Endodermal cell (in vitro differentiated cells): ENCODE measurements at regions not wholly inside any gene's neighbourhood (a gene's known extent, or its start where the extent isn't known, plus 50 kb on each side); places are given as distances from the start of the nearest gene placed in this dataset.

Experiments used
- DNase-seq: peaks from one replicate; pipeline ENCODE4 v3.0.0-alpha.2; 2017
- H3K27ac ChIP-seq: 2 replicates; pipeline ENCODE4 v1.5.1; 2013; ENCODE audit warnings: mild to moderate bottlenecking, low read depth, low read length, moderate library complexity
- H3K27me3 ChIP-seq: 2 replicates; pipeline ENCODE4 v1.6.1; 2013; ENCODE audit warnings: mild to moderate bottlenecking, low read length, moderate library complexity; ENCODE audit not compliant: insufficient read depth, control insufficient read depth, poor library complexity, severe bottlenecking
- H3K36me3 ChIP-seq: 2 replicates; pipeline ENCODE4 v1.7.0; 2013; ENCODE audit warnings: mild to moderate bottlenecking, low read length, moderate library complexity; ENCODE audit not compliant: control insufficient read depth, insufficient read depth
- H3K4me1 ChIP-seq: one replicate; pipeline ENCODE4 v1.7.0; 2013; ENCODE audit warnings: low read length; ENCODE audit not compliant: control insufficient read depth, insufficient read depth
- H3K4me3 ChIP-seq: 2 replicates; pipeline ENCODE4 v1.5.1; 2013; ENCODE audit warnings: mild to moderate bottlenecking, low read length, moderate library complexity
- H3K9ac ChIP-seq: 2 replicates; pipeline ENCODE4 v1.6.1; 2013; ENCODE audit warnings: mild to moderate bottlenecking, low read length, moderate library complexity; ENCODE audit not compliant: poor library complexity, severe bottlenecking; ENCODE audit errors: extremely low read depth
- H3K9me3 ChIP-seq: 2 replicates; pipeline ENCODE4 v1.6.1; 2013; ENCODE audit warnings: mild to moderate bottlenecking, low read length, moderate library complexity; ENCODE audit not compliant: control insufficient read depth
- H3K27ac Mint-ChIP-seq: 2 replicates; pipeline ENCODE4 v1.8.0; 2020; ENCODE audit warnings: mixed read lengths
- H3K27me3 Mint-ChIP-seq: 2 replicates; pipeline ENCODE4 v1.8.0; 2021; ENCODE audit warnings: mild to moderate bottlenecking, mixed read lengths; ENCODE audit not compliant: insufficient read depth
- H3K36me3 Mint-ChIP-seq: 2 replicates; pipeline ENCODE4 v1.8.0; 2020; ENCODE audit warnings: low read depth, mixed read lengths
- H3K4me1 Mint-ChIP-seq: 2 replicates; pipeline ENCODE4 v1.8.0; 2020; ENCODE audit warnings: mixed read lengths
- H3K4me3 Mint-ChIP-seq: 2 replicates; pipeline ENCODE4 v1.8.0; 2020; ENCODE audit warnings: mild to moderate bottlenecking, moderate library complexity, mixed read lengths
- H3K9me3 Mint-ChIP-seq: 2 replicates; pipeline ENCODE4 v1.8.0; 2020; ENCODE audit warnings: mild to moderate bottlenecking, mixed read lengths
- WGBS, 2 experiments: methylation state at CpG; one replicate each; pipeline versions ENCODE4 v1.1.5 to v1.1.7; 2013; ENCODE audit warnings: missing lambda C conversion rate in 2 of 2, mixed read lengths in 1 of 2; ENCODE audit not compliant: insufficient coverage in 1 of 2, insufficient read length in 1 of 2; 5-methylcytosine and 5-hydroxymethylcytosine counted together
- TF ChIP-seq, protein P1 (sequence below): fragments of 200-600 bp; sonication (generic); conservative IDR thresholded peaks from 2 replicates; pipeline ENCODE4 v1.5.0; 2021; ENCODE audit warnings: antibody characterized with exemption, mild to moderate bottlenecking

DNA sequence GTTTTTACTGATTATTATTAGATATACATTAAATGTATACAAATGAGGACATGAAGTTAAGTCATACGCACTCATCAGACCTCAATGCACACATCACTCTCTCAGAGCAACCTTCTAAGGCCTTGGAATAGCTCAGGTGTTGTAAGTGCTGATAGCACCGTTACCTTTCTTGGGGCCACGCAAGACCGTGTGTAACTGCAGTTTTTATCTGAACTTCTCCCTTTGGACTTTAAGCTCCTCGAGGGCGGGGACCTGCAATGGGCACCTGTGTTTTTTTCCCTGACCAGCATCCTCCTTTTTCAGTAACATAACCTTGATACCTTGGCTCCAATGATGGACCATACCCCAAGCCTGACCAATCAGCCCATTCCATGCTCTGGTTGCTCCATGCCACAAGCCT is 136.5 kb upstream of the TMCC3 start:
- no peak for DNase-seq
- H3K27ac ChIP-seq = no peak overlapping the region
- no peaks in the 10 kb centered on the region for H3K27me3 Mint-ChIP-seq
- H3K9ac ChIP-seq = no peak overlapping the region
- no peaks in the 10 kb centered on the region for H3K36me3 ChIP-seq
- 88 to 98% methylated on average over 6 of the region's 6 CpGs for WGBS, 2 experiments
- no peaks in the 10 kb centered on the region for H3K4me1 Mint-ChIP-seq
- H3K36me3 Mint-ChIP-seq = no peaks in the 10 kb centered on the region
- no peaks in the 10 kb centered on the region for H3K9me3 Mint-ChIP-seq
- H3K9me3 ChIP-seq = peaks cover 4% of the 10 kb centered on the region
- no peaks in the 10 kb centered on the region for H3K4me1 ChIP-seq
- no peak overlapping the region for H3K4me3 ChIP-seq
- no peak overlapping the region for H3K4me3 Mint-ChIP-seq
- no peak overlapping the region for H3K27ac Mint-ChIP-seq
- TF ChIP-seq, protein P1, sequence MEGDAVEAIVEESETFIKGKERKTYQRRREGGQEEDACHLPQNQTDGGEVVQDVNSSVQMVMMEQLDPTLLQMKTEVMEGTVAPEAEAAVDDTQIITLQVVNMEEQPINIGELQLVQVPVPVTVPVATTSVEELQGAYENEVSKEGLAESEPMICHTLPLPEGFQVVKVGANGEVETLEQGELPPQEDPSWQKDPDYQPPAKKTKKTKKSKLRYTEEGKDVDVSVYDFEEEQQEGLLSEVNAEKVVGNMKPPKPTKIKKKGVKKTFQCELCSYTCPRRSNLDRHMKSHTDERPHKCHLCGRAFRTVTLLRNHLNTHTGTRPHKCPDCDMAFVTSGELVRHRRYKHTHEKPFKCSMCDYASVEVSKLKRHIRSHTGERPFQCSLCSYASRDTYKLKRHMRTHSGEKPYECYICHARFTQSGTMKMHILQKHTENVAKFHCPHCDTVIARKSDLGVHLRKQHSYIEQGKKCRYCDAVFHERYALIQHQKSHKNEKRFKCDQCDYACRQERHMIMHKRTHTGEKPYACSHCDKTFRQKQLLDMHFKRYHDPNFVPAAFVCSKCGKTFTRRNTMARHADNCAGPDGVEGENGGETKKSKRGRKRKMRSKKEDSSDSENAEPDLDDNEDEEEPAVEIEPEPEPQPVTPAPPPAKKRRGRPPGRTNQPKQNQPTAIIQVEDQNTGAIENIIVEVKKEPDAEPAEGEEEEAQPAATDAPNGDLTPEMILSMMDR = no peak
- H3K27me3 ChIP-seq = no peaks in the 10 kb centered on the region

DNA sequence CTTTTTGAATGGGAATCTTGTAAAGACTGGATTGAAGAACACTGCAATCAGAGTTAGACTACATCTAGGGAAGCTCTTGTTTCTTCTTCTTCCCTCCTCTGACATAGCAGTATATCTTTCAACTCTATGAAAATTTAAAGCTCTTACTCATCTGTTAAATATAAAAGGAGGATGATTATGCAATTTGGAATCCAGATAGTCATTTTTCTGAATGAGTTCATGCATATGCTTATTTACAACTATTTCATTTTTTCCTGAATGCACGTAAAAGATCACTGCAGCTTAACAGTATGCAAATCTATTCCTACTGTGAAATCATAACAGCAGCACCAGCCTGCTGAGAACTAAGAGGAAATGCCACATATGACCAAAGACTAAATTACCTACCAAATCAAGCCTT is 133.5 kb upstream of the TMCC3 start:
- no peak overlapping the region for H3K27ac ChIP-seq
- no peak overlapping the region for H3K4me3 ChIP-seq
- no peaks in the 10 kb centered on the region for H3K4me1 ChIP-seq
- H3K9ac ChIP-seq = no peak overlapping the region
- Mint-ChIP-seq H3K27ac (no peak overlapping the region), H3K4me3 (no peak overlapping the region), H3K4me1 (no peaks in the 10 kb centered on the region), H3K27me3 (no peaks in the 10 kb centered on the region), H3K36me3 (no peaks in the 10 kb centered on the region), H3K9me3 (no peaks in the 10 kb centered on the region)
- H3K36me3 ChIP-seq = no peaks in the 10 kb centered on the region
- TF ChIP-seq, protein P1 = no peak
- H3K9me3 ChIP-seq = peaks cover 5% of the 10 kb centered on the region
- H3K27me3 ChIP-seq = no peaks in the 10 kb centered on the region
- no peak for DNase-seq
- 54 to 77% methylated on average over 1 of the region's 1 CpG for WGBS, 2 experiments

DNA sequence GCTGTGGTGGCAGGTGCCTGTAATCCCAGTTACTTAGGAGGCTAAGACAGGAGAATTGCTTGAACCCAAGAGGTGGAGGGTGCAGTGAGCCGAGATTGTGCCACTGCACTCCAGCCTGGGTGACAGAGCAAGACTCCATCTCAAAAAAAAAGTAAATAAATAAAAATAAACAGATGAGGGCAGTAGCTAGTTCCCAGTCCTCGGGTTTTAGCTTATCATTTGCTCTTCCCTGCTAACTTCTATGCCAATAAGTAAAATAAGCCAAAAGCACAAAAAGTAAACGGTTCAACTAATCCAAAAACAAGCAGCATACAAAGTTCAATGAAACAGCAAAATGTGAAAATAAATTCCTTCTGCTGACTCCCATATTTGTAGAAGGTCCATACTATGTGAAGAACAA is 133.0 kb upstream of the TMCC3 start:
- no peak overlapping the region for H3K9ac ChIP-seq
- no peak overlapping the region for H3K4me3 ChIP-seq
- H3K4me1 ChIP-seq = no peaks in the 10 kb centered on the region
- Mint-ChIP-seq H3K27ac (no peak overlapping the region), H3K4me1 (no peaks in the 10 kb centered on the region), H3K27me3 (no peaks in the 10 kb centered on the region), H3K4me3 (no peak overlapping the region), H3K9me3 (no peaks in the 10 kb centered on the region), H3K36me3 (no peaks in the 10 kb centered on the region)
- H3K27me3 ChIP-seq = no peaks in the 10 kb centered on the region
- H3K27ac ChIP-seq = no peak overlapping the region
- WGBS, 2 experiments = 100% methylated on average over 1 to 2 of the region's 3 CpGs
- no peaks in the 10 kb centered on the region for H3K36me3 ChIP-seq
- TF ChIP-seq, protein P1 = no peak
- no peak for DNase-seq
- peaks cover 5% of the 10 kb centered on the region for H3K9me3 ChIP-seq
